ENCODE measurements at regions not wholly inside any gene's neighbourhood (a gene's known extent, or its start where the extent isn't known, plus 50 kb on each side); places are given as distances from the start of the nearest gene placed in this dataset.
A peak's percentile ranks its signal among the peaks of the same experiment; 100 is the strongest.
"Not testable (repeated sequence)": the region's sequence is repeated elsewhere in the genome, so short reads cannot be mapped to it uniquely, and the experiment has no call there.

DNA sequence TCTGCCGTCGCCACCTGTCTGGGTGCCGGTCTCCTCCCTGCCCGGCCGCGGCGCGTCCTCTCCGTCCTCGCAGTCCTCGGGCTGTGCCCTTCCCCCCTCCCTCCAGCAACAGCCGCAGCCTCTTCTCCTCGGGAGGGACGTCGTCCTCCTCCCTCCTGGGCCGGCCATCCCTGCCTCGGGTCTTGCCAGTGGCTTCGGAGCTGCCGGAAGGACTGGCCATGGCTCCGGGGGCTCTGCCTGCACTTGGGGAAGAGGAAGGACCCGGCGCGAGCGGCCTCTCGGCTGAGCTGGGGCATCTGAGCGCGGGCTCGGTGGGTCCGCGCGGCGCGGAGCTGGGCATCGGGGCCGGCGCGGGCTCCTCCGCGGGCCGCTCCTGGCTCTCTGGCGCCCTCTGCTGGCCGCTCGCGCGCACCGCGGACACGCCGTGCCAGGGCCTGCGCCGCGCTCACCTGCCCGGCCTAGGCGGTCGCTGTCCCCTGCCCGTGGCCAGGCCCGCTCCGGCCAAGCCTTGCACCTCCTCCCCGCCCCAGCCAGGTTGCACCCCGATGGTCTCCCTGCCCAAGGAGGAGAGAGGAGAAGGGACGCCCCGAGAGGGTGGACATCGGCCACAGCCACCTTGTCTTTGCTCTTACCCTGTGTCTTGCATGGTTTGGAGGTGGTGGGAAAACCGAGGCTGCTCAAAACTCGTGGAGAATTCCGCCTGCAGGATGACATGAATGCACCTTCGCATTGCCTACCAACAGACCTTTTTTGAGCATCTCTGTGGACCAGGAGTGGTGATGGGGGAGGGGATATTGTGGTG is 83.9 kb upstream of the FRG2C start:
- peaks cover 24% of the 10 kb centered on the region for H3K27me3 Mint-ChIP-seq (ENCODE audit: low read depth)
- H3K36me3 Mint-ChIP-seq (ENCODE audit: low read depth); H3K27ac Mint-ChIP-seq; H3K4me1 Mint-ChIP-seq (ENCODE audit: low read depth); H3K9me3 Mint-ChIP-seq: not testable (repeated sequence)
- peak; percentile 23 for DNase-seq (ENCODE audit: low spot score)
- peak overlapping the region; percentile 46 for H3K4me3 Mint-ChIP-seq

DNA sequence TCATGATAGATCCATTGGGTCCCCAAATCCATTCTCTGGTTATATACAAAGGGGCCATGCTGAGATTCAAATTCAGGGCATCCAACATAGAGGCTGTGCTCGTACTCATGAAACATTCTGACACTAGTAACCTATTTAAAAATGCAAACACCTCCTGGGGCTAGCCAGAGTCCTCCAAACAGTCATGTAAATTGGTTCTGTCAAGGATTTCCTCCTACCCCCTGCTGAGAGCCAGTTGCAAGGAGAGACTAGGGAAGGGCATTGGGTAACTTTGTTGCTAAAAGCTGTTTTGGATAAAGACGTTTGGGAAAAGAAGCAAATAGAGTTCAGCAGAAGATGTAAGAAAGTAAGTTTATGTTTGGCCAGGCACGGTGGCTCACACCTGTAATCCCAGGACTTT is 81.6 kb upstream of the FRG2C start:
- not testable (repeated sequence) for H3K27ac Mint-ChIP-seq; H3K9me3 Mint-ChIP-seq; H3K4me1 Mint-ChIP-seq (ENCODE audit: low read depth); H3K4me3 Mint-ChIP-seq; H3K36me3 Mint-ChIP-seq (ENCODE audit: low read depth); DNase-seq (ENCODE audit: low spot score)
- H3K27me3 Mint-ChIP-seq (ENCODE audit: low read depth) = peaks cover 24% of the 10 kb centered on the region

DNA sequence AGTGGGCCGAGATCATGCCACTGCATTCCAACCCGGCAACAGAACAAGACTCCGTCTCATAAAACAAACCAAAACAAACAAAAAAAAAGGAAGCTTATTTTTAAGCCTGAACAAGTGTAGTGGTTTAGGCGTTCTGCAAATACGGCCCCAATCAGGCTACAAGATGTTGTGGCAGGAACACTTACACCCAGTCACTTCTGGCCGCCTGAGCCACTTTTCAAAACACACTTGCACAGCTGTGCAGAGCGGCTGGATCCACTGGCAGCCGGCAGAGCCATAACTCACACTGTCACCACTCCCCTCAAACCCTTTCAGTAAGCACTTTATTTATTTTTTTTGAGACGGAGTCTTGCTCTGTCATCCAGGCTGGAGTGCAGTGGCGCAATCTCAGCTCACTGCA is 81.0 kb upstream of the FRG2C start:
- H3K4me3 Mint-ChIP-seq; H3K4me1 Mint-ChIP-seq (ENCODE audit: low read depth); H3K27ac Mint-ChIP-seq; DNase-seq (ENCODE audit: low spot score); H3K9me3 Mint-ChIP-seq; H3K36me3 Mint-ChIP-seq (ENCODE audit: low read depth): not testable (repeated sequence)
- peaks cover 24% of the 10 kb centered on the region for H3K27me3 Mint-ChIP-seq (ENCODE audit: low read depth)

DNA sequence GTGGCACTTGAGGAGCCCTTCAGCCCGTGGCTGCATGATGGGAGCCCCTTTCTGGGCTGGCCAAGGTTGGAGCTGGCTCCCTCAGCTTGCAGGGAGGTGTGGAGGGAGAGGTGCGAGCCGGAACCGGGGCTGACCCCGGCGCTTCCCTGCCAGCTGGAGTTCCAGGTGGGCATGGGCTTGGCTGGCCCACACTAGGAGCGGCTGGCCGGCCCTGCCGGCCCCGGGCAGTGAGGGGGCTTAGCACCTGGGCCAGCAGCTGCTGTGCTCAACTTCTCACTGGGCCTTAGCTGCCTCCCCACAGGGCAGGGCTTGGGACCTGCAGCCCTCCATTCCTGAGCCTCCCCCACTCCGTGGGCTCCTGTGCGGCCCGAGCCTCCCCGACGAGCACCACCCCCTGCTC is 76.4 kb upstream of the FRG2C start:
- DNase-seq (ENCODE audit: low spot score); H3K4me1 Mint-ChIP-seq (ENCODE audit: low read depth); H3K9me3 Mint-ChIP-seq; H3K27ac Mint-ChIP-seq; H3K27me3 Mint-ChIP-seq (ENCODE audit: low read depth); H3K4me3 Mint-ChIP-seq; H3K36me3 Mint-ChIP-seq (ENCODE audit: low read depth): not testable (repeated sequence)

DNA sequence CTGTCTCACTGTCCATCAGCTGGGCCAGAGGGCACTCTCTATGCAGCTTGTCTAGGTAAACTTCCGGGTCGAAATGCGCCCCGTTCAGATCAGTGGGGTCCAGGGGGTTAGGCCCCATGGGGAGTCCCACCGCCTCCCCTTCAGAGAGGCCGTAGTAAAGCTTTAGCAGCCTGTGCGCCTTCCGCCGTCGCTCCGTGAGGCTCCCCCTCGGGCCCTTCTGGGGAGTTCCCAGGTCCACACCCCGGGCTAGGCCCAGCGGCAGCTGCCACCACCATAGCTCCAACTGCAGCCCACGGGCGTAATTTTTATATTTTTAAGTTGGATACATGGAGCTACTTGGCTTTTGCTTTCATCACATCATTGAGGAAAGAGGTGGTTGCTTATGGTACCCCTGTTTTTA is 73.7 kb upstream of the FRG2C start:
- H3K9me3 Mint-ChIP-seq; H3K27me3 Mint-ChIP-seq (ENCODE audit: low read depth); H3K4me3 Mint-ChIP-seq; H3K4me1 Mint-ChIP-seq (ENCODE audit: low read depth); H3K36me3 Mint-ChIP-seq (ENCODE audit: low read depth); H3K27ac Mint-ChIP-seq; DNase-seq (ENCODE audit: low spot score): not testable (repeated sequence)

DNA sequence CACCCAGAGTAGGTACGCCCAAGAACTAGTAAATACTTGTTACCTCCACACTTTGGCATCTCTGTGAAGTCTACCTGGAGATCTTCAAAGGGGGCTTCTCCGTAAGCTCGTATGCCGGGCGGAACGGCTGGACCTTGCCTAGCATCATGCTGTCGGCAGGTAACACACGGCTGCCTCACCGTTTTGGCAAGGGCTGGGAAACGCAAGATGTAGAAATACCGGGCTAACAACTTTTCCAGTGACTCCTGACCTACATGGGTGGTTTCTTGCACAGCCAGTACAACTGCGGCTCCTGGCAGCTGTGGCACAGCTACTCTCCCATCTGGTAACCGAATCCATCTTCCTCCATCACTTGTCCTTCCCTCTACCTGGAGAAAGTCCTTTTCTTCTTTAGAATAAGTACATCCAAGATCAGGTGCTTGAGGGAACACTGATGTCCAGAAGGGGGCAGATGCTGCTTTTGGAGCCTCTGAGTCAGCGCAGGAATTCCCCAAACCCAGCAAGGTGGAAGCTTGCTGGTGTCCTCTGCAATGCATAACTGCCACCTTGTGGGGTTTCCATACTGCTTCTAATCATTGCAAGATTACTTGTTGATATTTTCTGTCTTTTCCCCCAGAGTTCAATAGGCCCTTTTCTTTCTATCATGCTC is 59.7 kb upstream of the FRG2C start:
- H3K27ac Mint-ChIP-seq; H3K36me3 Mint-ChIP-seq (ENCODE audit: low read depth); H3K4me1 Mint-ChIP-seq (ENCODE audit: low read depth); H3K4me3 Mint-ChIP-seq; H3K27me3 Mint-ChIP-seq (ENCODE audit: low read depth); H3K9me3 Mint-ChIP-seq: not testable (repeated sequence)
- DNase-seq (ENCODE audit: low spot score) = peak; percentile 14

DNA sequence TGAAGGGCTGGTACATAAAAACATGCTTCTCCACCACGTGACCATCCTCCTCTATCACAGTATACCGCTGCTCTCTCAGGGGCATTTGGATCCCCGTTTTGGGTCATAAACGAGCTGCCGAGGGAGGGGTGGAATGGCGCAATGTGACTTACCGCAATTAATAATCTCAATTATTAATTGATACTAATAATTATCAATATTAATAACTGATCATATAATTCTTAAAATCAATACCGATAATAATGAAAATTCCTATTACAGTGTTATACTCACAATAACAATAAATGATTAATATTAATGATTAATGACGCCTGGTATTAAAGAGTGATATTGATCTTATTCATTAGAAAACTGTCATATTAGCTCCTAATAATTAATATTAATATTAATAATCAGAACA is 56.1 kb upstream of the FRG2C start:
- H3K36me3 Mint-ChIP-seq (ENCODE audit: low read depth); H3K9me3 Mint-ChIP-seq; H3K4me3 Mint-ChIP-seq; H3K27me3 Mint-ChIP-seq (ENCODE audit: low read depth); H3K4me1 Mint-ChIP-seq (ENCODE audit: low read depth); H3K27ac Mint-ChIP-seq; DNase-seq (ENCODE audit: low spot score): not testable (repeated sequence)

DNA sequence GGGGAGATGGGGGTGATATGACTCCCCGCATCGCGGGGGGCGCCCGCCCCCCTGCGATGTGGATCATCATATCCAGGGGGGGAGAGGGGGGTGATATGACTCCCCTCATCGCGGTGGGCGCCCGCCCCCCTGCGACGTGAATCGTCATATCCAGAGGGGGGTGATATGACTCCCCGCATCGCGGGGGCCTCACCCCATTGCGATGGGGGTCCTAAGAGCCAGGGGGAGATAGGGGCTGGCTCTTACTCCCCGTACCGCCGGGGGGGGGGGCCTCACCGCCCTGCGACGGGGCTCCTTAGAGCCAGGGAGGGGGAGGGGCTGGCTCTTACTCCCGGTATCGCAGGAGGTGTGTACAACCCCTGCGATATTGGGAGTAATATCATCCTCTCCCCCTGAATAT is 54.5 kb upstream of the FRG2C start:
- not testable (repeated sequence) for H3K27ac Mint-ChIP-seq; H3K9me3 Mint-ChIP-seq; H3K27me3 Mint-ChIP-seq (ENCODE audit: low read depth); DNase-seq (ENCODE audit: low spot score); H3K36me3 Mint-ChIP-seq (ENCODE audit: low read depth); H3K4me1 Mint-ChIP-seq (ENCODE audit: low read depth); H3K4me3 Mint-ChIP-seq

DNA sequence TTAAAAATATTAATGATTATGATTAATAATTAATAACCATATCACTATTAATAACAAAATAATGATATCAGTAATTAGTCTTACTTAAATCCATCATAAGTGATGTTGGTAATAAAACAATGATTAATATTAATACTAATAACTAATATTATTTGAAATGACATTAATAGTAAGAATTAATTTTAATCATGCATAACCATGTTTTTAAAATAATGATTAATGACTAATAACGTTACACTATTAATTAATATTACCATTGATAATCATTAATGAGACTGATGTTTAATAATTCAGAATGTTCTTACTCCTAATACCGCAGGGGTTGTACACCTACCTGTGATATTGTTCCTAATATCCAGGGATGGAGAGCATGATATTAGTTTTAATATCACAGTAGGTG is 53.4 kb upstream of the FRG2C start:
- no peak overlapping the region for H3K27ac Mint-ChIP-seq

DNA sequence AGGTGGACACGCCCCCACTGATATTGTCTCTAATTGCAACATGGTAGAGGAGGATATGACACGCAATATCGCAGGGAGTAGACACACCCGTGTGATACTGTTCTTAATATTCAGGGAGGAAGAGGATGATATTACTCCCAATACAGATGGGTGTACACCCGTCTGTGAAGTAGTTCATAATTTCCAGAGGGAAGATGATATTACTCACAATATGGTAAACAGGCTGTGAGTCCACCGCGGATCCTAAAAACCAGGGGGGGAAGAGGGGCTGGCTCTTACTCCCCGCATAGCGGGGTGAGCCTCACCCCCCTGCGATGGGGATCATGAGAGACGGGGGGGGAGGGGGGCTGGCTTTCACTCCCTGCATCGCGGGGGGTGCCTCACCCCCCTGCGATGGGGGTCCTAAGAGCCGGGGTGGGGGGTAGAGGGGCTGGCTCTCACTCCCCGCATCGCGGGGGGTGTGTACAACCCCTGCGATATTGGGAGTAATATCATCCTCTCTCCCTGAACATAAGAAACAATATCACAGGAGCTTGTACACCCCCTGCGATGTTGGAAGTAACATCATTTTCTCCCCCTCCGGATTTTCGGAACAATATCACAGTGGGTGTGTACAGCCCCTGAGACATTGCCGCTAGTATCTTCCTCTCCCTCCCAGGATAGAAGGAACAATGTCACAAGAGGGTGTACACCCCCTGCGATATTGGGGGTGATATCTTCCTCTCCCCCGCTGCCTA is 52.2 kb upstream of the FRG2C start:
- not testable (repeated sequence) for H3K4me1 Mint-ChIP-seq (ENCODE audit: low read depth); H3K27me3 Mint-ChIP-seq (ENCODE audit: low read depth); H3K4me3 Mint-ChIP-seq; H3K36me3 Mint-ChIP-seq (ENCODE audit: low read depth); H3K27ac Mint-ChIP-seq; H3K9me3 Mint-ChIP-seq
- DNase-seq (ENCODE audit: low spot score) = peak; percentile 7

More for the DNA sequence above, 53.4 kb upstream of the FRG2C start:
- no peaks in the 10 kb centered on the region for H3K4me1 Mint-ChIP-seq (ENCODE audit: low read depth)
- no peak overlapping the region for H3K4me3 Mint-ChIP-seq
- no peaks in the 10 kb centered on the region for H3K27me3 Mint-ChIP-seq (ENCODE audit: low read depth)
- no peaks in the 10 kb centered on the region for H3K9me3 Mint-ChIP-seq
- no peaks in the 10 kb centered on the region for H3K36me3 Mint-ChIP-seq (ENCODE audit: low read depth)
- DNase-seq (ENCODE audit: low spot score) = no peak
